GM23338 (cell line): ENCODE measurements at regions not wholly inside any gene's neighbourhood (a gene's known extent, or its start where the extent isn't known, plus 50 kb on each side); places are given as distances from the start of the nearest gene placed in this dataset.

ENCODE experiments used
- ATAC-seq: fragments of 200-7000 bp; cut with Tn5 transposase; 3 replicates; pipeline ENCODE4 v1.9.1; 2020
- DNase-seq: peaks from one replicate; pipeline ENCODE4 v3.0.0-alpha.2; 2015; ENCODE audit warnings: low spot score
- H2AFZ ChIP-seq: fragments of 200-600 bp; sonication (generic); 2 replicates; pipeline ENCODE4 v1.8.0; 2016; ENCODE audit warnings: antibody characterized with exemption, mild to moderate bottlenecking, moderate library complexity
- H3F3A ChIP-seq: fragments of 200-600 bp; sonication (generic); replicated peaks from 2 replicates; pipeline ENCODE4 v1.8.0; 2017; ENCODE audit warnings: antibody characterized with exemption, mixed run types, low read depth
- H3K27ac ChIP-seq: fragments of 200-600 bp; sonication (generic); 2 replicates; pipeline ENCODE4 v1.6.1; 2016; ENCODE audit warnings: low read depth
- H3K27me3 ChIP-seq: fragments of 200-600 bp; sonication (generic); 2 replicates; pipeline ENCODE4 v1.8.0; 2016; ENCODE audit warnings: mild to moderate bottlenecking, mixed run types, moderate library complexity; ENCODE audit not compliant: insufficient read depth
- H3K36me3 ChIP-seq: fragments of 200-600 bp; sonication (generic); 2 replicates; pipeline ENCODE4 v1.8.0; 2016; ENCODE audit warnings: mild to moderate bottlenecking; ENCODE audit not compliant: insufficient read depth
- H3K4me1 ChIP-seq: fragments of 200-600 bp; sonication (generic); 2 replicates; pipeline ENCODE4 v1.8.0; 2016; ENCODE audit warnings: mild to moderate bottlenecking, moderate library complexity; ENCODE audit not compliant: insufficient read depth
- H3K4me2 ChIP-seq: fragments of 200-600 bp; sonication (generic); 2 replicates; pipeline ENCODE4 v1.7.1; 2017; ENCODE audit warnings: mixed run types
- H3K4me3 ChIP-seq: fragments of 200-600 bp; sonication (generic); 2 replicates; pipeline ENCODE4 v1.6.1; 2016; ENCODE audit warnings: mixed run types
- H3K79me2 ChIP-seq: fragments of 200-600 bp; sonication (generic); replicated peaks from 2 replicates; pipeline ENCODE4 v1.8.0; 2017; ENCODE audit warnings: mild to moderate bottlenecking; ENCODE audit not compliant: insufficient read depth
- H3K9me2 ChIP-seq: fragments of 200-600 bp; sonication (generic); 2 replicates; pipeline ENCODE4 v1.8.0; 2017; ENCODE audit not compliant: insufficient read depth
- H4K20me1 ChIP-seq: fragments of 200-600 bp; sonication (generic); replicated peaks from 2 replicates; pipeline ENCODE4 v1.8.0; 2017; ENCODE audit warnings: mild to moderate bottlenecking; ENCODE audit not compliant: insufficient read depth
- H3K27ac Mint-ChIP-seq: 2 replicates; pipeline ENCODE4 v1.8.0; 2020; ENCODE audit warnings: inconsistent platforms, mild to moderate bottlenecking, moderate library complexity, mixed read lengths
- H3K27me3 Mint-ChIP-seq: 3 replicates; pipeline ENCODE4 v1.8.0; 2022; ENCODE audit warnings: low read depth, mild to moderate bottlenecking, moderate library complexity, mixed read lengths, inconsistent platforms; ENCODE audit not compliant: insufficient read depth, poor library complexity
- H3K36me3 Mint-ChIP-seq: 3 replicates; pipeline ENCODE4 v1.8.0; 2021; ENCODE audit warnings: low read depth, mild to moderate bottlenecking, inconsistent platforms, moderate library complexity, mixed read lengths
- H3K4me1 Mint-ChIP-seq: 3 replicates; pipeline ENCODE4 v1.8.0; 2020; ENCODE audit warnings: mild to moderate bottlenecking, inconsistent platforms, mixed read lengths
- H3K4me3 Mint-ChIP-seq: 3 replicates; pipeline ENCODE4 v1.8.0; 2021; ENCODE audit warnings: moderate library complexity, mild to moderate bottlenecking, inconsistent platforms, mixed read lengths
- H3K9me3 Mint-ChIP-seq: 3 replicates; pipeline ENCODE4 v1.8.0; 2020; ENCODE audit warnings: moderate library complexity, mild to moderate bottlenecking, inconsistent platforms, mixed read lengths
- CTCF ChIP-seq, 2 experiments: fragments of 200-600 bp in 1 of 2; sonication (generic) in 1 of 2; conservative IDR thresholded peaks; 2 replicates each; pipeline versions ENCODE4 v1.5.1 to v1.6.1; 2016 to 2017; ENCODE audit warnings: antibody characterized with exemption in 2 of 2, low read depth in 2 of 2, mild to moderate bottlenecking in 2 of 2, moderate library complexity in 1 of 2
- JUNB ChIP-seq: IDR thresholded peaks from one replicate; pipeline ENCODE4 v1.6.1; 2016; ENCODE audit warnings: antibody characterized with exemption; ENCODE audit not compliant: unreplicated experiment
- NANOG ChIP-seq: IDR thresholded peaks from 2 replicates; pipeline ENCODE4 v1.6.1; 2016; ENCODE audit warnings: antibody characterized with exemption, borderline replicate concordance
- POLR2AphosphoS5 ChIP-seq: IDR thresholded peaks from 2 replicates; pipeline ENCODE4 v1.6.1; 2016; ENCODE audit warnings: antibody characterized with exemption, low read depth
- STAT1 ChIP-seq: IDR thresholded peaks from one replicate; pipeline ENCODE4 v1.6.1; 2016; ENCODE audit warnings: antibody characterized with exemption; ENCODE audit not compliant: unreplicated experiment
- ZNF114 ChIP-seq: fragments of 250-450 bp; sonication (Bioruptor Pico); IDR thresholded peaks from 2 replicates; pipeline ENCODE4 v1.5.0; 2020; ENCODE audit warnings: mild to moderate bottlenecking, moderate library complexity
- TF ChIP-seq, protein P1 (sequence below): IDR thresholded peaks from one replicate; pipeline ENCODE4 v1.6.1; 2018; ENCODE audit warnings: antibody characterized with exemption; ENCODE audit not compliant: unreplicated experiment
- TF ChIP-seq, protein P2 (sequence below): fragments of 250-450 bp; sonication (Bioruptor Pico); IDR thresholded peaks from 2 replicates; pipeline ENCODE4 v1.5.0; 2020; ENCODE audit warnings: mild to moderate bottlenecking, moderate library complexity

DNA sequence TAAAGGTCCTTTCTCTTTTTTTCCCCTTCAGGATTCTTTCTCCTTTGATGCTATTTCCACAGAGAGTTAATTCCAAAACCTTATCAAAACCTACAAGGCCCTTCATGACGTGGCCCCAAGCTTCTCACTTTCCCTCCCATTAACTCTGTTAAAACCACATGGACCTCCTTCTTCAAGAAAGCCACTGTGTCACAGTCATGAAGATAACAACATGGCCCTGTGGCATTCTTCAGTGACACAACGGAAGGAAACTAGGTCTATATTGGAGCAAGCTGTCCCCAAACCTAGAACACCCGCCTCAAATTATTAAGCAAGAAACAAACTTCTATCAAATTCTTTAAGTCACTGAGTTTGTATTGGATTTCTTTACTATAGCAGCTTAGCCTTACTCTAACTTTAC is 611.1 kb downstream of the NUF2 start:
- H3K27me3 Mint-ChIP-seq: no peaks in the 10 kb centered on the region
- peaks cover 20% of the 10 kb centered on the region for H3K4me1 Mint-ChIP-seq
- H3K9me2 ChIP-seq: peaks cover 6% of the 10 kb centered on the region; the same call in 1 of the 2 replicates
- H3K27ac Mint-ChIP-seq: no peak overlapping the region
- TF ChIP-seq CTCF (conservative IDR thresholded peaks at IDR 0.05; ENCODE audit: low read depth in 2 of 2): no peak
- TF ChIP-seq ZNF114: no peak
- TF ChIP-seq NANOG: no peak
- TF ChIP-seq POLR2AphosphoS5: no peak
- H3K79me2 ChIP-seq: no peaks in the 10 kb centered on the region
- DNase-seq (no peak), ATAC-seq (no peak)
- no peaks in the 10 kb centered on the region for H3F3A ChIP-seq
- no peak overlapping the region for H3K4me3 ChIP-seq
- peaks cover 8% of the 10 kb centered on the region for H3K4me1 ChIP-seq
- no peak overlapping the region for H2AFZ ChIP-seq
- H3K4me3 Mint-ChIP-seq: no peak overlapping the region
- peaks cover 3% of the 10 kb centered on the region for H3K36me3 Mint-ChIP-seq
- no peaks in the 10 kb centered on the region for H3K9me3 Mint-ChIP-seq
- no peaks in the 10 kb centered on the region for H3K36me3 ChIP-seq
- no peak overlapping the region for H3K4me2 ChIP-seq
- no peaks in the 10 kb centered on the region for H4K20me1 ChIP-seq
- H3K27me3 ChIP-seq: no peaks in the 10 kb centered on the region
- H3K27ac ChIP-seq: no peak overlapping the region

GRCh38 chr1:163933437-163933836 is 611.7 kb downstream of the NUF2 start:
- H3K4me1 Mint-ChIP-seq: peaks cover 15% of the 10 kb centered on the region; the same call in 2 of the 3 replicates
- Histone ChIP-seq H3K4me1 (peaks cover 2% of the 10 kb centered on the region), H3F3A (no peaks in the 10 kb centered on the region), H3K27me3 (no peaks in the 10 kb centered on the region), H3K9me2 (peaks cover 6% of the 10 kb centered on the region; the same call in 1 of the 2 replicates), H3K36me3 (no peaks in the 10 kb centered on the region), H3K27ac (no peak overlapping the region), H3K4me3 (no peak overlapping the region), H3K4me2 (no peak overlapping the region), H3K79me2 (no peaks in the 10 kb centered on the region), H4K20me1 (no peaks in the 10 kb centered on the region), H2AFZ (0 out of 2 replicates have a peak overlapping the region, but pooled peaks have one; percentile 65)
- H3K36me3 Mint-ChIP-seq: peaks cover 3% of the 10 kb centered on the region
- no peaks in the 10 kb centered on the region; the same call in 2 of the 3 replicates for H3K9me3 Mint-ChIP-seq
- no peak overlapping the region for H3K27ac Mint-ChIP-seq
- no peak for DNase-seq
- no peak for ATAC-seq
- H3K27me3 Mint-ChIP-seq: no peaks in the 10 kb centered on the region
- H3K4me3 Mint-ChIP-seq: no peak overlapping the region
- TF ChIP-seq CTCF (conservative IDR thresholded peaks at IDR 0.05; ENCODE audit: low read depth in 2 of 2) (no peak), POLR2AphosphoS5 (no peak), STAT1 (no peak), JUNB (no peak)
- TF ChIP-seq, protein P1, sequence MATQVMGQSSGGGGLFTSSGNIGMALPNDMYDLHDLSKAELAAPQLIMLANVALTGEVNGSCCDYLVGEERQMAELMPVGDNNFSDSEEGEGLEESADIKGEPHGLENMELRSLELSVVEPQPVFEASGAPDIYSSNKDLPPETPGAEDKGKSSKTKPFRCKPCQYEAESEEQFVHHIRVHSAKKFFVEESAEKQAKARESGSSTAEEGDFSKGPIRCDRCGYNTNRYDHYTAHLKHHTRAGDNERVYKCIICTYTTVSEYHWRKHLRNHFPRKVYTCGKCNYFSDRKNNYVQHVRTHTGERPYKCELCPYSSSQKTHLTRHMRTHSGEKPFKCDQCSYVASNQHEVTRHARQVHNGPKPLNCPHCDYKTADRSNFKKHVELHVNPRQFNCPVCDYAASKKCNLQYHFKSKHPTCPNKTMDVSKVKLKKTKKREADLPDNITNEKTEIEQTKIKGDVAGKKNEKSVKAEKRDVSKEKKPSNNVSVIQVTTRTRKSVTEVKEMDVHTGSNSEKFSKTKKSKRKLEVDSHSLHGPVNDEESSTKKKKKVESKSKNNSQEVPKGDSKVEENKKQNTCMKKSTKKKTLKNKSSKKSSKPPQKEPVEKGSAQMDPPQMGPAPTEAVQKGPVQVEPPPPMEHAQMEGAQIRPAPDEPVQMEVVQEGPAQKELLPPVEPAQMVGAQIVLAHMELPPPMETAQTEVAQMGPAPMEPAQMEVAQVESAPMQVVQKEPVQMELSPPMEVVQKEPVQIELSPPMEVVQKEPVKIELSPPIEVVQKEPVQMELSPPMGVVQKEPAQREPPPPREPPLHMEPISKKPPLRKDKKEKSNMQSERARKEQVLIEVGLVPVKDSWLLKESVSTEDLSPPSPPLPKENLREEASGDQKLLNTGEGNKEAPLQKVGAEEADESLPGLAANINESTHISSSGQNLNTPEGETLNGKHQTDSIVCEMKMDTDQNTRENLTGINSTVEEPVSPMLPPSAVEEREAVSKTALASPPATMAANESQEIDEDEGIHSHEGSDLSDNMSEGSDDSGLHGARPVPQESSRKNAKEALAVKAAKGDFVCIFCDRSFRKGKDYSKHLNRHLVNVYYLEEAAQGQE: no peak
- TF ChIP-seq, protein P2, sequence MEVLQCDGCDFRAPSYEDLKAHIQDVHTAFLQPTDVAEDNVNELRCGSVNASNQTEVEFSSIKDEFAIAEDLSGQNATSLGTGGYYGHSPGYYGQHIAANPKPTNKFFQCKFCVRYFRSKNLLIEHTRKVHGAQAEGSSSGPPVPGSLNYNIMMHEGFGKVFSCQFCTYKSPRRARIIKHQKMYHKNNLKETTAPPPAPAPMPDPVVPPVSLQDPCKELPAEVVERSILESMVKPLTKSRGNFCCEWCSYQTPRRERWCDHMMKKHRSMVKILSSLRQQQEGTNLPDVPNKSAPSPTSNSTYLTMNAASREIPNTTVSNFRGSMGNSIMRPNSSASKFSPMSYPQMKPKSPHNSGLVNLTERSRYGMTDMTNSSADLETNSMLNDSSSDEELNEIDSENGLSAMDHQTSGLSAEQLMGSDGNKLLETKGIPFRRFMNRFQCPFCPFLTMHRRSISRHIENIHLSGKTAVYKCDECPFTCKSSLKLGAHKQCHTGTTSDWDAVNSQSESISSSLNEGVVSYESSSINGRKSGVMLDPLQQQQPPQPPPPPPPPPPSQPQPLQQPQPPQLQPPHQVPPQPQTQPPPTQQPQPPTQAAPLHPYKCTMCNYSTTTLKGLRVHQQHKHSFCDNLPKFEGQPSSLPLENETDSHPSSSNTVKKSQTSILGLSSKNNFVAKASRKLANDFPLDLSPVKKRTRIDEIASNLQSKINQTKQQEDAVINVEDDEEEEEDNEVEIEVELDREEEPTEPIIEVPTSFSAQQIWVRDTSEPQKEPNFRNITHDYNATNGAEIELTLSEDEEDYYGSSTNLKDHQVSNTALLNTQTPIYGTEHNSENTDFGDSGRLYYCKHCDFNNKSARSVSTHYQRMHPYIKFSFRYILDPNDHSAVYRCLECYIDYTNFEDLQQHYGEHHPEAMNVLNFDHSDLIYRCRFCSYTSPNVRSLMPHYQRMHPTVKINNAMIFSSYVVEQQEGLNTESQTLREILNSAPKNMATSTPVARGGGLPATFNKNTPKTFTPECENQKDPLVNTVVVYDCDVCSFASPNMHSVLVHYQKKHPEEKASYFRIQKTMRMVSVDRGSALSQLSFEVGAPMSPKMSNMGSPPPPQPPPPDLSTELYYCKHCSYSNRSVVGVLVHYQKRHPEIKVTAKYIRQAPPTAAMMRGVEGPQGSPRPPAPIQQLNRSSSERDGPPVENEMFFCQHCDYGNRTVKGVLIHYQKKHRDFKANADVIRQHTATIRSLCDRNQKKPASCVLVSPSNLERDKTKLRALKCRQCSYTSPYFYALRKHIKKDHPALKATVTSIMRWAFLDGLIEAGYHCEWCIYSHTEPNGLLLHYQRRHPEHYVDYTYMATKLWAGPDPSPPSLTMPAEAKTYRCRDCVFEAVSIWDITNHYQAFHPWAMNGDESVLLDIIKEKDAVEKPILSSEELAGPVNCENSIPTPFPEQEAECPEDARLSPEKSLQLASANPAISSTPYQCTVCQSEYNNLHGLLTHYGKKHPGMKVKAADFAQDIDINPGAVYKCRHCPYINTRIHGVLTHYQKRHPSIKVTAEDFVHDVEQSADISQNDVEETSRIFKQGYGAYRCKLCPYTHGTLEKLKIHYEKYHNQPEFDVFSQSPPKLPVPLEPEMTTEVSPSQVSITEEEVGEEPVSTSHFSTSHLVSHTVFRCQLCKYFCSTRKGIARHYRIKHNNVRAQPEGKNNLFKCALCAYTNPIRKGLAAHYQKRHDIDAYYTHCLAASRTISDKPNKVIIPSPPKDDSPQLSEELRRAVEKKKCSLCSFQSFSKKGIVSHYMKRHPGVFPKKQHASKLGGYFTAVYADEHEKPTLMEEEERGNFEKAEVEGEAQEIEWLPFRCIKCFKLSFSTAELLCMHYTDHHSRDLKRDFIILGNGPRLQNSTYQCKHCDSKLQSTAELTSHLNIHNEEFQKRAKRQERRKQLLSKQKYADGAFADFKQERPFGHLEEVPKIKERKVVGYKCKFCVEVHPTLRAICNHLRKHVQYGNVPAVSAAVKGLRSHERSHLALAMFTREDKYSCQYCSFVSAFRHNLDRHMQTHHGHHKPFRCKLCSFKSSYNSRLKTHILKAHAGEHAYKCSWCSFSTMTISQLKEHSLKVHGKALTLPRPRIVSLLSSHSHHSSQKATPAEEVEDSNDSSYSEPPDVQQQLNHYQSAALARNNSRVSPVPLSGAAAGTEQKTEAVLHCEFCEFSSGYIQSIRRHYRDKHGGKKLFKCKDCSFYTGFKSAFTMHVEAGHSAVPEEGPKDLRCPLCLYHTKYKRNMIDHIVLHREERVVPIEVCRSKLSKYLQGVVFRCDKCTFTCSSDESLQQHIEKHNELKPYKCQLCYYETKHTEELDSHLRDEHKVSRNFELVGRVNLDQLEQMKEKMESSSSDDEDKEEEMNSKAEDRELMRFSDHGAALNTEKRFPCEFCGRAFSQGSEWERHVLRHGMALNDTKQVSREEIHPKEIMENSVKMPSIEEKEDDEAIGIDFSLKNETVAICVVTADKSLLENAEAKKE: no peak
